GM19468 (cell line): ENCODE measurements at regions not wholly inside any gene's neighbourhood (a gene's known extent, or its start where the extent isn't known, plus 50 kb on each side); places are given as distances from the start of the nearest gene placed in this dataset.
"Not testable (repeated sequence)": the region's sequence is repeated elsewhere in the genome, so short reads cannot be mapped to it uniquely, and the experiment has no call there.

Experiments
- ATAC-seq: cut with Tn5 transposase; IDR thresholded peaks from one replicate; pipeline ENCODE4 v1.9.1; 2021; ENCODE audit warnings: mild to moderate bottlenecking, moderate library complexity, moderate number of reproducible peaks; ENCODE audit not compliant: unreplicated experiment; ENCODE audit errors: extremely low read depth

- ATAC-seq: not testable (repeated sequence)
Measured at GRCh38 chr2:87196720-87197388, 175.2 kb upstream of the PLGLB1 start.

- not testable (repeated sequence) for ATAC-seq
Measured at GRCh38 chr2:87198422-87198821, 176.8 kb upstream of the PLGLB1 start.

GRCh38 chr2:87199228-87199627, 177.6 kb upstream of the PLGLB1 start:
- not testable (repeated sequence) for ATAC-seq

GRCh38 chr2:87204569-87205147, 183.0 kb upstream of the PLGLB1 start:
- not testable (repeated sequence) for ATAC-seq

- not testable (repeated sequence) for ATAC-seq
Measured at GRCh38 chr2:87212938-87213337, 191.3 kb upstream of the PLGLB1 start.

GRCh38 chr2:87217005-87217404, 195.4 kb upstream of the PLGLB1 start:
- not testable (repeated sequence) for ATAC-seq

- not testable (repeated sequence) for ATAC-seq
Measured at GRCh38 chr2:87217741-87218410, 196.2 kb upstream of the PLGLB1 start.

GRCh38 chr2:87220651-87221050, 199.0 kb upstream of the PLGLB1 start:
- not testable (repeated sequence) for ATAC-seq

GRCh38 chr2:87222131-87222530, 200.5 kb upstream of the PLGLB1 start:
- not testable (repeated sequence) for ATAC-seq

- not testable (repeated sequence) for ATAC-seq
Measured at GRCh38 chr2:87223873-87224272, 202.2 kb upstream of the PLGLB1 start.

- ATAC-seq: not testable (repeated sequence)
Measured at GRCh38 chr2:87229091-87229689, 207.5 kb upstream of the PLGLB1 start.

- ATAC-seq: not testable (repeated sequence)
Measured at GRCh38 chr2:87229964-87230363, 208.3 kb upstream of the PLGLB1 start.

GRCh38 chr2:87235333-87235981, 213.8 kb upstream of the PLGLB1 start:
- ATAC-seq: not testable (repeated sequence)

- ATAC-seq: not testable (repeated sequence)
Measured at GRCh38 chr2:87237570-87238336, 216.1 kb upstream of the PLGLB1 start.

- ATAC-seq: not testable (repeated sequence)
Measured at GRCh38 chr2:87239558-87240215, 218.0 kb upstream of the PLGLB1 start.

GRCh38 chr2:87246066-87246717, 224.5 kb upstream of the PLGLB1 start:
- ATAC-seq: not testable (repeated sequence)

- ATAC-seq: not testable (repeated sequence)
Measured at GRCh38 chr2:87252046-87252445, 230.4 kb upstream of the PLGLB1 start.

GRCh38 chr2:87254562-87254961, 232.9 kb upstream of the PLGLB1 start:
- not testable (repeated sequence) for ATAC-seq

GRCh38 chr2:87255410-87255809, 233.8 kb upstream of the PLGLB1 start:
- not testable (repeated sequence) for ATAC-seq
